OCI-LY3 (cell line): ENCODE measurements at regions not wholly inside any gene's neighbourhood (a gene's known extent, or its start where the extent isn't known, plus 50 kb on each side); places are given as distances from the start of the nearest gene placed in this dataset.

ENCODE experiments used
- CTCF ChIP-seq: fragments of 200-600, 300-600 bp; sonication (generic); IDR thresholded peaks from 2 replicates; pipeline ENCODE4 v1.5.1; 2014; ENCODE audit warnings: antibody characterized with exemption, low read length, low read depth
- EZH2phosphoT487 ChIP-seq: fragments of 200-600 bp; shearing (Covaris generic); IDR thresholded peaks from 2 replicates; pipeline ENCODE4 v1.6.1; 2018; ENCODE audit warnings: antibody characterized with exemption, mixed run types, low read depth

- no peak for TF ChIP-seq CTCF
- TF ChIP-seq EZH2phosphoT487, result no peak
Observed at GRCh38 chr1:73516451-73516850, 681.5 kb downstream of the LRRIQ3 start.
